HG02870 (cell line): ENCODE measurements at regions not wholly inside any gene's neighbourhood (a gene's known extent, or its start where the extent isn't known, plus 50 kb on each side); places are given as distances from the start of the nearest gene placed in this dataset.

ENCODE experiments used
- ATAC-seq: cut with Tn5 transposase; IDR thresholded peaks from one replicate; pipeline ENCODE4 v1.9.1; 2021; ENCODE audit warnings: mild to moderate bottlenecking, moderate library complexity; ENCODE audit not compliant: unreplicated experiment

- no peak for ATAC-seq
These were observed 661.0 kb downstream of the RPS29 start for GRCh38 chr14:48925184-48925583.

GRCh38 chr14:48914921-48915320 is 671.3 kb downstream of the RPS29 start:
- ATAC-seq: no peak

- ATAC-seq: no peak
These were observed 671.8 kb downstream of the RPS29 start for GRCh38 chr14:48914382-48914781.

GRCh38 chr14:48900565-48900964 is 685.6 kb downstream of the RPS29 start:
- no peak for ATAC-seq

DNA sequence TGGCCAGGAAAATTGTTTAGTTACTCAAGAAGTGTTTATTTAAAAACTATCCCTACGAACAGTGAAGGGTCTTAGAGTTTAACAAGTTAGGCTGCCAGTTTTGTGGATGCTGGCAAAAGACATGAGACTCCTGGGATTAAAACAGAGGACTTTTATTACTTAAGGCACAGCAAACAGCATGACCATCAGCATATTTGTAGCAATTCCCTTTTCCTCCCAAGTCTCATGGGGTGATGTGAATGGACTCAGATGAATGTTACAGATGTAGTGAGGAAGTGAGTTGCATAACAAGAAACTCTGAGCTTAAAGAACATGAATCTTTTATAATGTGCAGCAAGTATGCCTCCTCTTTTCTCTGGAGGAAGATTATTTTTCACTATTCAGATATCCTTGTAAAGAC is 695.8 kb downstream of the RPS29 start:
- ATAC-seq: no peak

GRCh38 chr14:48876806-48877340 is 709.3 kb downstream of the RPS29 start:
- no peak for ATAC-seq

DNA sequence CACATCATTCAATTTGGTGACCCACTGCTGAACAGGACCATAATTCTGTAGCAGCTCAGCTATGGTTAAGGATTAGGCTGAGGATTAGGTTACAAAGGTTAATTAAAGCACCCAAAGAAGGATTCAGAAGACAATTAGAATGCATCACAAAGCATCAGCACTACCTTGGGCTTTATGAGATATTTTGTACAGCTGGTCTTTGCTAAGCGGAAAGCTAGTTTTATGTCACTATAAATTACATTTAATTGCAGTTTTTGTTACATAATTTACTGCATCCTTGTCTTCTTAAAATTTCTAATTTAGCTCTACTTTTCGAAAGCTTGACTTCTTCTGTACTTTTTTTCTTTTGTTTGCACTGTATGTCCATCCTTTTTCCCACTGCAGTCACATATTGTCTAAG is 711.5 kb downstream of the RPS29 start:
- ATAC-seq: no peak

DNA sequence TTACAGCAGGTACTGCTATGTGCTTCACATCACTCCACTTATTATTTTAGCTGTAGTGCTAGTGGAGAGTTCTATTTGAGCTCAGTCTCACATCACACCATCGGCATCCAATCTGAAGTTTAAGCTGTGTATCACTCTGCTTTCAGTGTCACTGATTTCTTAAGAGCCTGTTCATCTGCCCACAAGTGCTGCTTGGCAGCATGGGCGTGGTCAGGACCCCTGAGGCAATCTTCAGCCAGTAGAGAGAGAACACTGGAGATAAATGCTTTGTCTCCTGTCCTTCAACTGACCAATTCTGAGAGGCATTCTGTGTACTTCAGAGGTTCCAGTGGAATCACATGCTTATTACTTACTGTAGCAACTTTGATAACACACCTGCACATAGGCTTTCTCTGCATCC is 728.8 kb downstream of the RPS29 start:
- ATAC-seq: no peak

- no peak for ATAC-seq
These were observed 733.0 kb downstream of the RPS29 start for GRCh38 chr14:48853159-48853558.

GRCh38 chr14:48849741-48850322 is 736.3 kb downstream of the RPS29 start:
- no peak for ATAC-seq

DNA sequence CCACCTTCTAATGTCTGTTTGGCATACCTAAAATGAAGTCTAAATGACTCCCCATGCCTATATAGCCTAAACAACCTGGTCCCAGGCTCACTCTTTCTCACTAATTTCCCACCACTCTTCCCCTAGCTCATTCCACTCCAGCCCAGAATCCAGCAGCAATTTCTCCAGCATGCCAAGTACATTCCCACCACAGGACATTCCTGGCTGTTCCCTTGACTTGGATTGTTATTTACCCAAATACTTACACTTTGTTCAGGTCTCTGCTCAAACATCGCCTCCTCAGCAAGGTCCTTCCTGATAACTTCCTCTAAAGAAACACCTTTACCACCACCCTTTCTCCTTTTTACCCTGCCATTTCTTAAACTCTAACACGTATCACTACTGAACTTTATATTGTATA is 743.4 kb downstream of the RPS29 start:
- ATAC-seq: no peak

GRCh38 chr14:48826058-48826457 is 760.1 kb downstream of the RPS29 start:
- ATAC-seq: no peak

- no peak for ATAC-seq
These were observed 771.6 kb downstream of the RPS29 start for GRCh38 chr14:48814562-48814961.

DNA sequence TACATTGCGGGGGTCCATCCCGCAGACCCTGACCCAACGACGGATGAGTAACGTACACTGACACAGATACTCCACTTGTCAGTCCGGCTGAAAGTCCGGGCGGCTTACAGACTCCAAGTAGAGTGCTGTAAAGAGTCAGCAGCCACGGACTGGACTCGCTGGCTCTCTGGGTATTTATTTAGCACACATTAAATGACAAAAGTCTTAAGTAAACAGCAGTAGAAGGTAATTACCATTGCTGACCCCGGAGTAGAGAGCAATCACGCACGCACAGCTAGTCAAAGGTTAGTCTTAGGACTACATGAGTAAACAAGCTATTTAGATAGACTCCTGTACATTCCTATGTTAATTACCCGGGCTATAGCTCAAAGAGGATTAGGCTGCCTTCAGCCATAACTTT is 780.9 kb downstream of the RPS29 start:
- no peak for ATAC-seq

DNA sequence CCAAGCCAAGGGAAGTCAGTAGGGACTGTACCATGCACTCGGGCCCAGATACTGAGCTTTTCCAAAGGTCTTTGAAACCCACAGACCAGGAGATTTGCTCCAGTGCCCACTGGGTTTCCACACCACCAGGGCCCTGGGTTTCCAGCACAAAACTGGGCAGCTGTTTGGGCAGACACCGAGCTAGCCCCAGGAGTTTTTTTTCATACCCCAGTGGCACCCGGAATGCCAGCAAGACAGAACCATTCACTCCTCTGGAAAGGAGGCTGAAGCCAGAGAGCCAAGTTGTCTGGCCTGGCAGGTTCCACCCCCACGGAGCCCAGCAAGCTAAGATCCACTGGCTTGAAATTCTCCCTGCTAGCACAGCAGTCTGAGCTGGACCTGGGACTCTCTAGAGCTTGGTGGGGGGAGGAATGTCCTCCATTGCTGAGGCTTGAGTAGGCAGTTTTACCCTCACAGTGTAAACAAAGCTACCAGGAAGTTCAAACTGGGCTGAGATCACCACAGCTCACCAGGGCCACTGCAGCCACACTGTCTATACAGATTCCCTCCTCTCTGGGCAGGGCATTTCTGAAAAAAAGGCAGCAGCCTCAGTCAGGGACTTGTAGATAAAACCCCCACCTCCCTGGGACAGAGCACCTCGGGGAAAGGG is 793.7 kb downstream of the RPS29 start:
- ATAC-seq: no peak

GRCh38 chr14:48788771-48789170 is 797.4 kb downstream of the RPS29 start:
- ATAC-seq: no peak

DNA sequence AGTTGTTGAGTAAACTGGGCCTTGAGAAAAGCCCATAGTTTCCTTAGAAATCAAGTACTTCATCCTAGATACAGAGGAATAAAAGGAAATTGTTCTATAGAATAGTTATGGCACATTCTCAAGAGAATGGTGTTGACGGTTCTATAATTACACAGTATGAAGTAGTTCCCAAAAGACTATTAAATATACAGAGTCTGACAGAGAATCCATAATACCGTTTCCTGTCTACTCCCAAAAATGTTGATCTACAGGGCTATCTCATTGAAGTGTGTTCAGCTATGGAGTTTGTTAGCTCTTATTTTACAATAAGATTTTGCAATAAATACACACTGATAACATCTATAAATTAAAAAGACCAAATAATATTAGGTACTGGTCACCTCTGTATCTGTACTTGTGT is 799.7 kb downstream of the RPS29 start:
- ATAC-seq: no peak

DNA sequence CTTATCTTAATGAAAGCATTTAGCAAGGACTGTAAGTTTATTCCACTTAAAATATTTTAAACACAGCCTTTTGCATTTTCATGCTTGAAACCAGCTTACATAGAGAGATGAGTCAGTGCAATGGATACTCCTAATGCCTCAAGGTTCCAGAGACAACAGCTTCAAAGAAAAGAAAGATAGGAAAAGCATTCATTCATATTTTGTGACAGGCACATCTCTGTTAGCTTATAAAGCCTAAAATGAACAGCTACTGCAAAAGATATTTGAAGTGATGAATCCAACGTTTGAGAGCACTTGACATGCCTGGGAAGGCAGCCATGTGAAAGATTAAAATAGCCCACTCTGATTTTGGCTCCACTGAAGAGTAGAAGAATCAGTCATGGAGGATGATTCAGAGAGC is 814.5 kb downstream of the RPS29 start:
- no peak for ATAC-seq

DNA sequence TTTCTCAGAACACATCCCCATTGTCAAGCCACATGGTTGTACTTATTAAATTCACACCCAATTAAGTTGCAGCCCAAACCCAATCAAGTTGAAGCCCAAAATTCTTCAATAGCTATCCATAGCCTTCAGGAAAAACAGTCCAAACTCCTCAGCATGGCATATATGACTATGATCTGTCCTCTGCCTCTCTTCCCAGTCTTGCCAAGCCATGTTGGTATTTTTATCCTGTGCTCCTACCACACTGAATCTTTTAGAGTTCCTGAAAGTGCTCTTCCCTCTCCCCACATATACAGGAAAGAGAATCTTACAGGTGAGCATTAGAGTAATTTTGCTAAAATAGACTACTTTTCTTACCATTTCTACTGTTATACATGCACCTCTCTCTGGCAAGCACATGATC is 834.9 kb downstream of the RPS29 start:
- no peak for ATAC-seq

DNA sequence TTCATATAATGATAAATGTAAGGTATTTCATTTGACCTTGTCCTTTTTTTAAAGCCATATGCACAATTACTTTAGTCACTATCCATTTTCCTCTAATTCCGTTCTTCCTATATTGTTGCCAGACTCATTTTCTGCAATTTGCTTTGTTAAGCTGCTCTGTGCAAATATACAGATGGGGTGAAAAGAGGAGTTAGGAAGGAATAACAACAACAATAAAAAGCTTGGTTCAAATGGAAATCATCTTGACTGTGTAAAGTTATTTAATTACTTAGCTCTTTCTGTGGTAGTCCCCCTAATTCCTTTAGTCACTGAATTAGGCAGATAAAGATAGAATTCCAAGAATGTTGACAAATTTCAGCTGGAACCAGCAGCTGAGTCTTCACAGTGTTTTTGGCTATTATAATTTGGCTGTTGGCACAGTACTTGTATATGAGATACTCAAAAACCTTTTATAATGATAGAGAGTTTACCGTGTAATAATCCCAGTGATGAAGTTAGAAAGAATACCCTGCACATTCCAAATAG is 838.0 kb downstream of the RPS29 start:
- ATAC-seq: no peak

GRCh38 chr14:48747561-48748089 is 838.6 kb downstream of the RPS29 start:
- no peak for ATAC-seq

- no peak for ATAC-seq
These were observed 842.0 kb downstream of the RPS29 start for GRCh38 chr14:48744202-48744601.
